Activated CD4-positive, alpha-beta T cell treated with anti-CD3 and anti-CD28 coated beads, Interleukin-2, amount 50 U/mL, for 48 hours (primary cell): ENCODE measurements at regions not wholly inside any gene's neighbourhood (a gene's known extent, or its start where the extent isn't known, plus 50 kb on each side); places are given as distances from the start of the nearest gene placed in this dataset.

Experiments used
- DNase-seq, 2 experiments: peaks; one replicate each; pipeline ENCODE4 v3.0.0-alpha.2; 2020

- DNase-seq: no peak
These were observed 317.8 kb downstream of the MIAT start for GRCh38 chr22:26974914-26975803.

GRCh38 chr22:26975865-26976264, 318.5 kb downstream of the MIAT start:
- DNase-seq: no peak

GRCh38 chr22:26977741-26978376, 320.5 kb downstream of the MIAT start:
- DNase-seq: no peak

- DNase-seq: no peak
These were observed 321.9 kb downstream of the MIAT start for GRCh38 chr22:26979294-26979693.

GRCh38 chr22:26981111-26981510, 323.7 kb downstream of the MIAT start:
- no peak for DNase-seq

- no peak for DNase-seq
These were observed 324.2 kb downstream of the MIAT start for GRCh38 chr22:26981541-26981940.

- no peak for DNase-seq
These were observed 325.9 kb downstream of the MIAT start for GRCh38 chr22:26983311-26983710.

- no peak for DNase-seq
These were observed 327.8 kb downstream of the MIAT start for GRCh38 chr22:26985206-26985605.

- no peak for DNase-seq
These were observed 328.8 kb downstream of the MIAT start for GRCh38 chr22:26985931-26986782.

- DNase-seq: no peak
These were observed 329.5 kb downstream of the MIAT start for GRCh38 chr22:26986884-26987283.

GRCh38 chr22:26990503-26991189, 333.3 kb downstream of the MIAT start:
- DNase-seq: no peak

GRCh38 chr22:26992556-26992955, 335.2 kb downstream of the MIAT start:
- DNase-seq: no peak

GRCh38 chr22:26993886-26994285, 336.5 kb downstream of the MIAT start:
- no peak for DNase-seq

GRCh38 chr22:26994801-26995200, 337.4 kb downstream of the MIAT start:
- no peak for DNase-seq

GRCh38 chr22:26995235-26995634, 337.8 kb downstream of the MIAT start:
- DNase-seq: no peak

GRCh38 chr22:26996154-26996553, 338.8 kb downstream of the MIAT start:
- no peak for DNase-seq

GRCh38 chr22:26998129-26998528, 340.7 kb downstream of the MIAT start:
- DNase-seq: no peak

- DNase-seq: no peak
These were observed 341.3 kb downstream of the MIAT start for GRCh38 chr22:26998716-26999115.

GRCh38 chr22:27003297-27003696, 345.9 kb downstream of the MIAT start:
- DNase-seq: no peak

GRCh38 chr22:27004434-27004833, 347.0 kb downstream of the MIAT start:
- DNase-seq: no peak

GRCh38 chr22:27008454-27008853, 351.1 kb downstream of the MIAT start:
- no peak for DNase-seq

GRCh38 chr22:27011133-27011532, 353.7 kb downstream of the MIAT start:
- no peak for DNase-seq

- no peak for DNase-seq
These were observed 354.3 kb downstream of the MIAT start for GRCh38 chr22:27011717-27012116.
